Spinal cord (tissue), 9 donors: ENCODE measurements at regions not wholly inside any gene's neighbourhood (a gene's known extent, or its start where the extent isn't known, plus 50 kb on each side); places are given as distances from the start of the nearest gene placed in this dataset.

Experiments
- DNase-seq, 6 donors: peaks; one replicate each; pipeline versions ENCODE4 v3.0.0 to v3.0.0-alpha.2; 2013 to 2015; ENCODE audit warnings: low spot score in 6 of 6, low read depth in 4 of 6
- H3K27ac ChIP-seq: one replicate; pipeline ENCODE4 v1.5.1; 2013; ENCODE audit warnings: low read depth, low read length, control low read depth
- H3K27me3 ChIP-seq: one replicate; pipeline ENCODE4 v1.6.1; 2013; ENCODE audit warnings: low read length; ENCODE audit not compliant: control insufficient read depth, insufficient read depth
- H3K36me3 ChIP-seq: one replicate; pipeline ENCODE4 v1.6.1; 2013; ENCODE audit warnings: low read length; ENCODE audit not compliant: control insufficient read depth, insufficient read depth
- H3K4me1 ChIP-seq: one replicate; pipeline ENCODE4 v1.6.1; 2013; ENCODE audit warnings: low read length; ENCODE audit not compliant: control insufficient read depth, insufficient read depth
- H3K4me3 ChIP-seq: one replicate; pipeline ENCODE4 v1.5.1; 2013; ENCODE audit warnings: low read depth, low read length, control low read depth
- H3K9me3 ChIP-seq: one replicate; pipeline ENCODE4 v1.6.1; 2013; ENCODE audit warnings: low read length; ENCODE audit not compliant: control insufficient read depth, insufficient read depth
- WGBS: methylation state at CpG from one replicate; pipeline ENCODE4 v1.1.5; 2013; ENCODE audit warnings: missing lambda C conversion rate; ENCODE audit not compliant: insufficient coverage; 5-methylcytosine and 5-hydroxymethylcytosine counted together
- donor health status: healthy.

- no peak for DNase-seq
These were observed 348.6 kb downstream of the GRXCR1 start for GRCh38 chr4:43241104-43241503.

GRCh38 chr4:43242606-43243005 lies 350.1 kb downstream of the GRXCR1 start:
- no CpG with 5 or more reads among the region's 2 CpGs for WGBS
- Histone ChIP-seq H3K36me3 (no peaks in the 10 kb centered on the region), H3K27me3 (no peaks in the 10 kb centered on the region), H3K4me3 (no peak overlapping the region), H3K4me1 (no peaks in the 10 kb centered on the region), H3K27ac (no peak overlapping the region), H3K9me3 (no peaks in the 10 kb centered on the region)
- DNase-seq, result no peak

More at GRCh38 chr4:43241104-43241503, 348.6 kb downstream of the GRXCR1 start:
- H3K27me3 ChIP-seq, result no peaks in the 10 kb centered on the region
- no peaks in the 10 kb centered on the region for H3K9me3 ChIP-seq
- H3K36me3 ChIP-seq, result no peaks in the 10 kb centered on the region
- H3K4me3 ChIP-seq, result no peak overlapping the region
- H3K4me1 ChIP-seq, result no peaks in the 10 kb centered on the region
- no peak overlapping the region for H3K27ac ChIP-seq

- 90% methylated on average over 1 of the region's 4 CpGs for WGBS
- no peaks in the 10 kb centered on the region for H3K4me1 ChIP-seq
- no peaks in the 10 kb centered on the region for H3K36me3 ChIP-seq
- no peaks in the 10 kb centered on the region for H3K9me3 ChIP-seq
- DNase-seq, result no peak
- H3K27me3 ChIP-seq, result no peaks in the 10 kb centered on the region
- H3K4me3 ChIP-seq, result no peak overlapping the region
- no peak overlapping the region for H3K27ac ChIP-seq
These were observed 351.1 kb downstream of the GRXCR1 start for GRCh38 chr4:43243433-43244116.

DNA sequence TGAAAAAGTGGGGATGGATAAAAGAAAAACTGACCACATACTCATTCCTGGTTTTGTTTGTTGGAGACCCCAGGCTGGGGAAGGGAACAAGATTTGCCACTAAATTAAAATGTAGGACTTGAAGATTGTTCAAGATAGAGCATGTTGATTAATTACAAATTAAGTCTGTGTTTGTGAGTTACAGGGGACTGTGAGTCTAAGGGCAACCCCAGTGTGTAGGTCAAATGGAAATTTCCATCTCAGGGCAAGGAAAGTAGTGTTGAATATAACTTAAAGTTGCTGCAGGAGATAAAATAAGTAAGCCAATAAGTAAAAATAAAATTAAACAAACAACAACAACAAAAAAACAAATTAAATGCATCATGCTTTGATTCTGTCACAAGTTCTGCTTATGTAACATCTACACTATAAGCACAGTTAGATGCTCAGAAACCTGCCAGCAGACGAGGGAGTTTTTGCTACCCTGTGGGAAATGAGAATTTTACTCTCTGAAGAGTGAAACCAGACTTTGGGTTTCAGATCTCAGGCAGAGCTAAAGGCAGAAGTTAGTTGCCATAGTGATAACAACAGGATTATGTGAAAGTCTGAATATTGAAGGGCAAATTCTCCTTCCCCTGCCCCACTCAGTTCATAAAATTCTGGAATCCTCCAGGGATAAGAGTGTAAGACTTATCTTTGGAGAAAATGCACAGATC lies 352.3 kb downstream of the GRXCR1 start:
- no peak for DNase-seq
- H3K4me1 ChIP-seq, result no peaks in the 10 kb centered on the region
- H3K27me3 ChIP-seq, result no peaks in the 10 kb centered on the region
- no peak overlapping the region for H3K4me3 ChIP-seq
- no peaks in the 10 kb centered on the region for H3K9me3 ChIP-seq
- H3K27ac ChIP-seq, result no peak overlapping the region
- WGBS, result no CpG with 5 or more reads among the region's 1 CpG
- H3K36me3 ChIP-seq, result no peaks in the 10 kb centered on the region

- peak in 2 of 6 donors; percentile 10 to 76 for DNase-seq
These were observed 359.3 kb downstream of the GRXCR1 start for GRCh38 chr4:43251841-43252240.

GRCh38 chr4:43253541-43253940 lies 361.0 kb downstream of the GRXCR1 start:
- no peak overlapping the region for H3K27ac ChIP-seq
- no peaks in the 10 kb centered on the region for H3K4me1 ChIP-seq
- H3K9me3 ChIP-seq, result no peaks in the 10 kb centered on the region
- no peaks in the 10 kb centered on the region for H3K27me3 ChIP-seq
- H3K36me3 ChIP-seq, result no peaks in the 10 kb centered on the region
- no peak for DNase-seq
- no peak overlapping the region for H3K4me3 ChIP-seq

More at GRCh38 chr4:43251841-43252240, 359.3 kb downstream of the GRXCR1 start:
- Histone ChIP-seq H3K4me1 (no peaks in the 10 kb centered on the region), H3K27ac (no peak overlapping the region), H3K9me3 (no peaks in the 10 kb centered on the region), H3K27me3 (no peaks in the 10 kb centered on the region), H3K36me3 (no peaks in the 10 kb centered on the region), H3K4me3 (no peak overlapping the region)
- WGBS, result no CpG with 5 or more reads among the region's 2 CpGs

DNA sequence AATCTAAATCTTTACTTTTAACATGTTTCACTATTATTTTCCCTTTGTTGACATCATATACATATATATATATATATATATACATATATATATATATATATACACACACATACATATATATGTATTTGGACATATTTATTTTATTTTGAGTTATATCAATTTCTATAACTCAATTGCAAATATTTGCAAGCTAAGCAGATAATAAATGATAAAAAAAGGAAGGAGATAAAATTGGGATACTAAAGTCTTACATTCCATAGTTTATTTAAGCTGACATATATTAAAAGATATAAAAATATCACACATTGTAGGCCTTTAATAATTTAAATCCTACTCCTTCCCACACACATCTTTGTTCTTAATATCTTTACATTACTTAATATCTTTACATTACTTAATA lies 372.2 kb downstream of the GRXCR1 start:
- H3K9me3 ChIP-seq, result no peaks in the 10 kb centered on the region
- no peaks in the 10 kb centered on the region for H3K36me3 ChIP-seq
- H3K27ac ChIP-seq, result no peak overlapping the region
- no peaks in the 10 kb centered on the region for H3K27me3 ChIP-seq
- no peaks in the 10 kb centered on the region for H3K4me1 ChIP-seq
- no peak for DNase-seq
- H3K4me3 ChIP-seq, result no peak overlapping the region

GRCh38 chr4:43271946-43272345 lies 379.4 kb downstream of the GRXCR1 start:
- Histone ChIP-seq H3K4me3 (no peak overlapping the region), H3K27ac (no peak overlapping the region), H3K36me3 (no peaks in the 10 kb centered on the region), H3K9me3 (no peaks in the 10 kb centered on the region), H3K4me1 (no peaks in the 10 kb centered on the region), H3K27me3 (no peaks in the 10 kb centered on the region)
- no CpG with 5 or more reads among the region's 1 CpG for WGBS
- no peak for DNase-seq

DNA sequence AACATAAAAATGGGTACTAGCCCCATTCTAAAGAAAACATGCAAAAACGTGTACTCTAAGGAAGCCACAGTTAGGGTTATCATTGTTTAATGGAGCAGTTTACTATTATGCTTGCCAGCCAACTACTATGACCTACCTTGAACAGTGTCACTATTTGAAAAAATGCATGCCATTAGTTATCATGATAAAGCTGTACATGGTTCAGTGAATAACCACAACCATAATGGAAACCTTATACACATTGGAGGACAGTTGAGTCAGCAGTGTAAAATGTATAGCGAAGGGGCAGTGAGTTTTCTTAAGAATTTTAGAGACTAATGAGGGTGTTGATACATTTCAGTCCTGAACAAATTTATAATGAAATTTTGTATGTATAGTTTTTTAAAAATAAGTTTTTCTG lies 381.9 kb downstream of the GRXCR1 start:
- Histone ChIP-seq H3K4me3 (no peak overlapping the region), H3K4me1 (no peaks in the 10 kb centered on the region), H3K9me3 (no peaks in the 10 kb centered on the region), H3K27ac (no peak overlapping the region), H3K36me3 (no peaks in the 10 kb centered on the region), H3K27me3 (no peaks in the 10 kb centered on the region)
- no peak for DNase-seq
- no CpG with 5 or more reads among the region's 2 CpGs for WGBS

DNA sequence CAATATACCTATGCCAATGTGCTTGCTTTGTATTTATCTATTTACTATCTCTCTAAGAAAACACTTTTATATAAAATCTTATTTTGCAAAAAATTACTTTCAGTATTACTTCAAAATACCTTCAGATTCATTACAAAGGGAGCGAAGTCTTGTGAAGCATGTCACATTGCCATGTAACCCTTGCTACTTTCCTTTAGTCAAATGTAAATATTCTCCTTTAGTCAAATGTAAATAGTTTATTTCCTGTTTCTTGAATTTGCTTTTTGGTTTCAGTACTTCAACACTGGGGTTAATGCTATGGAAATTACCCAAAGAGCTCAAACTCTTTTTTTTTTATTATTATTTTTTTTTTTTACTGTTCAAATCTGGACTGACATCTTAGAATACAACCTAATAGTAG lies 383.3 kb downstream of the GRXCR1 start:
- WGBS, result no CpG with 5 or more reads among the region's 1 CpG

More for the DNA sequence above, 383.3 kb downstream of the GRXCR1 start:
- H3K9me3 ChIP-seq, result no peaks in the 10 kb centered on the region
- no peaks in the 10 kb centered on the region for H3K27me3 ChIP-seq
- DNase-seq, result no peak
- H3K4me1 ChIP-seq, result no peaks in the 10 kb centered on the region
- H3K4me3 ChIP-seq, result no peak overlapping the region
- H3K36me3 ChIP-seq, result no peaks in the 10 kb centered on the region
- H3K27ac ChIP-seq, result no peak overlapping the region
